ENCODE measurements at regions not wholly inside any gene's neighbourhood (a gene's known extent, or its start where the extent isn't known, plus 50 kb on each side); places are given as distances from the start of the nearest gene placed in this dataset.

GRCh38 chr3:107969525-107969924 lies 121.3 kb downstream of the CD47 start:
- Histone ChIP-seq H3K27ac (peak overlapping the region in 1 of 4 donors; percentile 27), H3K9me3 (no peaks in the 10 kb centered on the region), H3K4me3 (no peak overlapping the region), H3K27me3 (no peaks in the 10 kb centered on the region), H3K4me1 (peaks cover 6 to 10% of the 10 kb centered on the region in 2 donors), H3K36me3 (no peaks in the 10 kb centered on the region)
- TF ChIP-seq CTCF (IDR thresholded peaks at IDR 0.05 in 4 of 5, conservative IDR thresholded peaks at IDR 0.05 in 1 of 5): no peak
- no peak for TF ChIP-seq POLR2A (IDR thresholded peaks at IDR 0.05)
- DNase-seq (no peak), ATAC-seq (no peak)
- in situ Hi-C loops (cut with MboI; ENCODE audit: low sequenced_read_pairs in 4 of 4): no loop called here
- intact Hi-C loops (cut with DNase I; ENCODE audit: low total_unique reads): no loop called here

- in situ Hi-C loops (cut with MboI; ENCODE audit: low sequenced_read_pairs in 4 of 4): no loop called here
- H3K4me3 ChIP-seq: no peak overlapping the region
- H3K27me3 ChIP-seq: no peaks in the 10 kb centered on the region
- H3K4me1 ChIP-seq: peaks cover 6 to 10% of the 10 kb centered on the region in 2 donors
- no peaks in the 10 kb centered on the region for H3K9me3 ChIP-seq
- ATAC-seq (no peak), DNase-seq (no peak)
- TF ChIP-seq POLR2A (IDR thresholded peaks at IDR 0.05) (no peak), CTCF (IDR thresholded peaks at IDR 0.05 in 4 of 5, conservative IDR thresholded peaks at IDR 0.05 in 1 of 5) (no peak)
- intact Hi-C loops (cut with DNase I; ENCODE audit: low total_unique reads): no loop called here
- no peaks in the 10 kb centered on the region for H3K36me3 ChIP-seq
- H3K27ac ChIP-seq: no peak overlapping the region
Measured at GRCh38 chr3:107966276-107966675, 124.6 kb downstream of the CD47 start.

- in situ Hi-C loops (cut with MboI; ENCODE audit: low sequenced_read_pairs in 4 of 4): no loop called here
- intact Hi-C loops (cut with DNase I; ENCODE audit: low total_unique reads): no loop called here
- TF ChIP-seq CTCF (IDR thresholded peaks at IDR 0.05 in 4 of 5, conservative IDR thresholded peaks at IDR 0.05 in 1 of 5): no peak
- TF ChIP-seq POLR2A (IDR thresholded peaks at IDR 0.05): no peak
- Histone ChIP-seq H3K36me3 (no peaks in the 10 kb centered on the region), H3K4me1 (peaks cover 0 to 4% of the 10 kb centered on the region in 2 donors), H3K9me3 (no peaks in the 10 kb centered on the region), H3K27me3 (no peaks in the 10 kb centered on the region), H3K4me3 (no peak overlapping the region), H3K27ac (no peak overlapping the region)
- ATAC-seq (peak in 1 of 2 donors; percentile 33), DNase-seq (no peak)
Measured at GRCh38 chr3:107965136-107965655, 125.6 kb downstream of the CD47 start.

GRCh38 chr3:107963581-107963980 lies 127.2 kb downstream of the CD47 start:
- TF ChIP-seq POLR2A (IDR thresholded peaks at IDR 0.05): no peak
- no peak for TF ChIP-seq CTCF (IDR thresholded peaks at IDR 0.05 in 4 of 5, conservative IDR thresholded peaks at IDR 0.05 in 1 of 5)
- H3K9me3 ChIP-seq: no peaks in the 10 kb centered on the region
- intact Hi-C loops (cut with DNase I; ENCODE audit: low total_unique reads): no loop called here
- no peaks in the 10 kb centered on the region for H3K27me3 ChIP-seq
- DNase-seq (no peak), ATAC-seq (no peak)
- no peak overlapping the region for H3K27ac ChIP-seq
- no peaks in the 10 kb centered on the region for H3K4me1 ChIP-seq
- no peaks in the 10 kb centered on the region for H3K36me3 ChIP-seq
- in situ Hi-C loops (cut with MboI; ENCODE audit: low sequenced_read_pairs in 4 of 4): no loop called here
- no peak overlapping the region for H3K4me3 ChIP-seq

- peaks cover 3 to 6% of the 10 kb centered on the region in 2 donors for H3K4me1 ChIP-seq
- H3K27me3 ChIP-seq: no peaks in the 10 kb centered on the region
- intact Hi-C loops (cut with DNase I; ENCODE audit: low total_unique reads) (no loop called here), in situ Hi-C loops (cut with MboI; ENCODE audit: low sequenced_read_pairs in 4 of 4) (no loop called here)
- DNase-seq: no peak
- ATAC-seq: no peak
- no peak overlapping the region for H3K4me3 ChIP-seq
- H3K27ac ChIP-seq: no peak overlapping the region
- H3K9me3 ChIP-seq: no peaks in the 10 kb centered on the region
- TF ChIP-seq CTCF (IDR thresholded peaks at IDR 0.05 in 4 of 5, conservative IDR thresholded peaks at IDR 0.05 in 1 of 5): no peak
- no peaks in the 10 kb centered on the region for H3K36me3 ChIP-seq
Measured at GRCh38 chr3:107962946-107963345, 127.9 kb downstream of the CD47 start.

Data from gastrocnemius medialis (tissue), 4 donors.